Panc1 (cell line): ENCODE measurements at regions not wholly inside any gene's neighbourhood (a gene's known extent, or its start where the extent isn't known, plus 50 kb on each side); places are given as distances from the start of the nearest gene placed in this dataset.

Source experiments
- CTCF ChIP-seq: fragments of 450-650 bp; IDR thresholded peaks from 2 replicates; pipeline ENCODE4 v1.5.1; 2017; ENCODE audit warnings: mild to moderate bottlenecking
- POLR2AphosphoS5 ChIP-seq: IDR thresholded peaks from 2 replicates; pipeline ENCODE4 v1.6.1; 2012; ENCODE audit warnings: mild to moderate bottlenecking, low read depth, low read length, moderate library complexity
- REST ChIP-seq, 2 experiments: IDR thresholded peaks; 2 replicates each; pipeline ENCODE4 v1.6.1; 2011 to 2012; ENCODE audit warnings: low read depth in 2 of 2, control low read depth in 1 of 2, low read length in 1 of 2, mild to moderate bottlenecking in 1 of 2, moderate library complexity in 1 of 2; ENCODE audit not compliant: insufficient read depth in 1 of 2
- SIN3A ChIP-seq: IDR thresholded peaks from 2 replicates; pipeline ENCODE4 v1.6.1; 2012; ENCODE audit warnings: low read depth, mild to moderate bottlenecking, low read length, moderate library complexity, borderline replicate concordance; ENCODE audit not compliant: insufficient read depth

- TF ChIP-seq CTCF (no peak), POLR2AphosphoS5 (no peak), REST (IDR thresholded peaks at IDR 0.05; ENCODE audit: insufficient read depth in 1 of 2, low read depth in 2 of 2, low read length in 1 of 2) (no peak), SIN3A (no peak)
These were observed 296.2 kb upstream of the SMIM21 start for GRCh38 chr18:75723521-75724340.
